Stimulated activated CD4-positive, alpha-beta T cell treated with anti-CD3 and anti-CD28 coated beads, Interleukin-12 subunit alpha, Interleukin-12 subunit beta, amount 100 ng/mL, for 4 hours (primary cell): ENCODE measurements at regions not wholly inside any gene's neighbourhood (a gene's known extent, or its start where the extent isn't known, plus 50 kb on each side); places are given as distances from the start of the nearest gene placed in this dataset.

Experiments
- DNase-seq: peaks from one replicate; pipeline ENCODE4 v3.0.0-alpha.2; 2020

DNA sequence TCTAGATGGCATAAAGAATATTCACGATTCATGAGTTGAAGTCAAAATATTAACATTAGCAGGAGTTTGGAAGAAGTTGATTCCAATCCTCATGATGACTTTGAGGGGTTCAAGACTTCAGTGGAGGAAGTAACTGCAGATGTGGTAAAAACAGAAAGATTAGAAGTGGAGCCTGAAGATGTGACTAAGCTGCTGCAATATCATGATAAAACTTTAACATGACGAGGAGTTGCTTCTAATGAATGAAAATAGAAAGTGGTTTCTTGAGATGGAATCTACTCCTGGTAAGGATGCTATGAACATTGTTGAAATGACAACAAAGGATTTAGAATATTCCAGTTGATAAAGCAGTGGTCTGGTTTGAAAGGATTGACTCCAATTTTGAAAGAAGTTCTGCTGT, 70.1 kb upstream of the TMLHE start:
- no peak for DNase-seq

DNA sequence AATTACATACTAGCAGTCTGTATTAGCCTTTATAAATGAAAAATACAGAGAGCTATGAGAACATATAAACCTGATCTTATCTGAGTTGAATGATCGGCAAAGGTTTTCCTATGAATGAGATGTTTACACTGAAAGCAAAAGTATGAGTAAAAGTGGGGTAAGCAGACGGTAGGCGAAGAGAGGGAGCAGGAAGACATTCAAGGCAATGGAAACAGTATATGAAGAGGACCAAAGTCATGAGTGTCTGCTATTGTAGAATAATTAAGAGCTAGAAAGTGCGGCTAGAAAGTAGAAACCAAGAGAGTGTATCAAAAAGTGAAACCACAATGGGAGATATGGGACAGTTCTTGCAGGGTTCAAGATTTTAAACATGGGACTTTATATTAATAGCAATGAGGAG, 67.0 kb upstream of the TMLHE start:
- no peak for DNase-seq

DNA sequence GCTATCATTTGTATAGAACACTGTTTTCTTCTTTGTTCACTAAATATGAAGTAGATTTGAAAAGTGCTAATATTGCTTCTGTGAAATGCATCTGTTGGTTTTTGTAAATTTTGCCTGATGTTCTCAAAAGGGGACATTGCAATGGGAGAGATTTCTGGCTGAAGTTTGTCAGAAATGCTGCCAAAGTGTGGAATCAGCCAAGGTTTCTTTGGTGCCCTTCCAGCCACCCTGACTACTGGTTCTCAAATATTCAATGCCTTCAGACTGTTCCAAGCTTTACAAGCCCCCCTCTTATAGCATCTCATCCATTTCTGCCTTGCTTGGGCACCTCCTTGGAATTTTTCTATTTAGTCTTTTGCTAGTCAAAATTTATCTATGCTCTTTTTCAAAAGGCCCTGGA, 60.6 kb upstream of the TMLHE start:
- DNase-seq = no peak

DNA sequence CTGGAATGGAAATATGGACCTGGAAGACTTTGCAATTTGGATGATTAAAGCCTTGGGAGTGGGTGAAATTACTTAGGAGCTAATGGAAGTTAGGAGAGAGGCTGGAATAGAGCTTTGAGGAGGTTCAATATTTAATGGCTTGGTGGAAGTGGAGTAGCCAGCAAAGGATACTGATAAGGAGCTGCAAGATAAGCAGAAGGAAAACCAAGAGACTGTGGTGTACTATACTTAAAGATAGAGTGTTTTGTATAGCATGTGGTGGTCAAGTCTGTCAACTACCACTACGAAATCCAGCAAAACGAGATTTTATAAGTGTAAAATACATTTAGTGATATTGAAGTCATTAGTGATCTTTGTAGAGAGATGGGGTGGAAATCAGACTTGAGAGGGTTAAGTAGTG, 54.0 kb upstream of the TMLHE start:
- no peak for DNase-seq
